CD4-positive, alpha-beta T cell treated with Interleukin-2 at 100 ng/mL for 4 hours (primary cell): ENCODE measurements at regions not wholly inside any gene's neighbourhood (a gene's known extent, or its start where the extent isn't known, plus 50 kb on each side); places are given as distances from the start of the nearest gene placed in this dataset.
A peak's percentile ranks its signal among the peaks of the same experiment; 100 is the strongest.
"Not testable (repeated sequence)": the region's sequence is repeated elsewhere in the genome, so short reads cannot be mapped to it uniquely, and the experiment has no call there.

ENCODE experiments used
- DNase-seq: peaks from one replicate; pipeline ENCODE4 v3.0.0-alpha.2; 2020; ENCODE audit warnings: low spot score

DNA sequence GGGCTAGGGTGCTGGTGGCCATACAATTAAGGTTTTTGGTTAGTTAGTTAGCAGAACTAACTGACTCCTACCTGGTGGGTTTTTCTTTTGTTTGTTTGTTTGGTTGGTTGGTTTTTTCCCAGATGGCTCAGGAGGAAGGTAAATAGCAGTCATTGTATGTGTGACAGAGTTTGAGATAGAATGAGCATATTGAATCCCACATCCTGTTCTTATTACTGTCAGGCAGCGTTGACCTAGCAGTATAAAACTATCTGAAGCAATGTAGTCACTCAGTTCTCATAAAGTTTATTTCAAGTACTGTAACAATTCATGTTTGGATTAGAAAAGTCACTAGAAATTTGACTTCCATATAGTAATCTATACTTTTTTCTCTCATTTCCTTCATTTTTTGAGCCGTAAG, 113.5 kb upstream of the NBPF19 start:
- not testable (repeated sequence) for DNase-seq

DNA sequence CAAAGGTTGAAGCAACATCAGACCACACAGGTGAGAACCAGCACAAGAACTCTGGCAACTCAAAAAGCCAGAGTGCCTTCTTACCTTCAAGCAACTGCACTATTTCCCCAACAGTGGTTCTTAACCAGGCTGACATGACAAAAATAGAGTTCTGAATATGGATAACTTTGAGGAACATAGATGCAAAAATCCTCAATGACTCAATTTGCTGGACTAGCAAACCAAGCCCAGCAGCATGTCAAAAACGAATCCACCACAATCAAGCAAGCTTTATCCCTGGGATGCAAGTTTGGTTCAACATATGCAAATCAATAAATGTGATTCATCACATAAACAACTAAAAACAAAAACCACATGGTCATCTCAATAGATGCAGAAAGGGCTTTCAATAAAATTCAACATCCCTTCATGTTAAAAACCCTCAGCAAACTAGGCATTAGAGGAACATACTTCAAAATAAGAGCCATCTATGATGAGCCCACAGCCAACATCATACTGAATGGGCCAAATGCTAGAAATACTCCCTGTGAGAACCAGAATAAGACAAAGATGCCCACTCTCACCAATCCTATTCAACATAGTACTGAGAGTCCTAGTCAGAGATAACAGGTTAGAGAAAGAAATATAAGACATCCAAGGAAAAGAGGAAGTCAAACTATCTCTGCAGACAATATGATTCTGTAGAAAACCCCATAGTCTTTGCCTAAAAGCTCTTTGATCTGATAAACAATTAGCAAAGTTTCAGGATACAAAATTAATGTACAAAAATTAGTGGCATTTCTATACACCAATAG, 110.5 kb upstream of the NBPF19 start:
- not testable (repeated sequence) for DNase-seq

- DNase-seq = not testable (repeated sequence)
These were observed 108.4 kb upstream of the NBPF19 start for GRCh38 chr1:149366402-149366801.

DNA sequence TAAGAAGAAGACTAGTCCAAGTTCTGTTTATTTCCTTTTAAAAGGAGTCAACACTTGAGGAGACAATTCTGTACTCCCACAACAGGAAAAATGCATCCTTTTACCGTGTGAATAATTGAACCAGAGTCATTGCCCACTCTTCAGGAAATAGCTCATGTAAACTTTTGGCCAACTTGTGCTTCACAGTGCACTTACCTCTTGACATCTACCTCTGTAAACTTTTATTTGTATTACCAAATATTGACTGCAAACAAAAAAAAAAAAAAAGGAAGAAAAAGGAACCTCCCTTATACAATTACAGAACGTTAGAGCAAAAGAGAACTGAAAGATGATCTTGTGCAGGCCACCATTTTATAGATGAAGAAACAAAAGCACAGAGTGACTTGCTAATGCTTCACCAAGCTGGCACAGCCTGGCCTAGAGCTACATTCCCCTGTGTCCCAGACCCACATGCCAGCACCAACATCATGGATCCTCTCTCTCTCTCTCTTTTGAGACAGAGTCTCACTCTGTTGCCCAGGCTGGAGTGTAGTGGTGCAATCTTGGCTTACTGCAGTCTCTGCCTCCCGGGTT, 107.3 kb upstream of the NBPF19 start:
- DNase-seq = not testable (repeated sequence)

DNA sequence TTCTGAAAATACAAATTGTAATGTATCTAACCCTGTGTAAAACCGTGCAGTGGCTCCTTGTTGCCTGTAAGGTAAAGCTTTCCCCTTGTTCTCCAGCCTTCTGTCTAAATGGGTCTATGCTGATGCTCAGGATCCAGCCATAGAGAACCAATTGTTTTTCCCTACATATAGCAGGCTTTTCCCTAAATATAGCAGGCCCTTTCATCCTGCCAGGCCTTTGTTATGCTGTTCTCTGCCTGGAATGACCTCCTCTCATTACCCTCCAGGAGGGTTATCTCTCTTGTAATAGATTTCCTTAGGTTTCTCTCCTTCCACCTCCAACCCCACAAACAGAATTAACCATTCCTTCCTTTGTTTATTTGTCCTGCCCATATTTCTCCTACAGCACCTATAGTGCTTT, 106.5 kb upstream of the NBPF19 start:
- not testable (repeated sequence) for DNase-seq

- DNase-seq = not testable (repeated sequence)
These were observed 105.8 kb upstream of the NBPF19 start for GRCh38 chr1:149369081-149369480.

- not testable (repeated sequence) for DNase-seq
These were observed 102.9 kb upstream of the NBPF19 start for GRCh38 chr1:149371955-149372354.

DNA sequence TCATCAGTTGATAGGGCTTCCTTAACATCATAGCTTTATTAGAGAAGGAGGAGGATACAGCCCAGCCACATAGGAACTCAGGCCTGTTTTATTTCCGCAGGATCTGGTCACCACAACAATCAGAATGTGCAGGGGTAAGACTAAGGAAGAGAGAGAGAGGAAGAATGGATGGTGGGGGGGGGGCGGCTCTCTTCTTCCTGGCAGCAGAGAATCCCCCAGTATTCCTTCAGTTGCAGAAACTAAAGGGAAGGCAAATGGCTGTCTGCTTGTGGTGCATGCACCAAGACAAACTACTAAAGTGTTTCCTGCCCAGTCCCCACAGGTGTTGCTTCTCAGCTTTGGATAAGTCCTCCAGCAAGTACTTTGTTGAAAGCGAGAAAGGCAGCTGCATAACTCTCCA, 96.4 kb upstream of the NBPF19 start:
- not testable (repeated sequence) for DNase-seq

GRCh38 chr1:149390173-149390926, 84.5 kb upstream of the NBPF19 start:
- peak; percentile 44 for DNase-seq

GRCh38 chr1:149390931-149391330, 83.9 kb upstream of the NBPF19 start:
- DNase-seq = not testable (repeated sequence)

- not testable (repeated sequence) for DNase-seq
These were observed 79.0 kb upstream of the NBPF19 start for GRCh38 chr1:149395802-149396201.

- DNase-seq = not testable (repeated sequence)
These were observed 76.3 kb upstream of the NBPF19 start for GRCh38 chr1:149398527-149398926.

GRCh38 chr1:149408404-149408803, 66.4 kb upstream of the NBPF19 start:
- DNase-seq = not testable (repeated sequence)

DNA sequence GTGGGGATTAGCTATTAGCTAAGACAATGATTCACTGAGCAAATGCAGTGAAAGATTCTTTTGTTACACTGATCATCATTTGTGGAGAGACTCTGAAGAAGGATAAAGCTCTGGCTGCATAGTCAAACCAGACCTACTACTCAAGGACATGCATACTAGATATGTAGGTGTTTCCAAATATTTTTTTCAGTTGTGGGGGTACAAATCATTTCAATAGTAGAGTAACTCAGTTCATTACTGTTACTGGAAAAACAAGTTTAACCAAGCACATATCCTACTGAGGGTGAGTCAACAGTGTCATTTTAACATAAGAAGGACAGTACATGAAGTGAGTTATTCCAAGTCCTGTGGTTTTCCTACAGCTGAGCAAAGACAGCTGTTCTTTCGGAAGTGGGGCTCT, 59.5 kb upstream of the NBPF19 start:
- DNase-seq = not testable (repeated sequence)

DNA sequence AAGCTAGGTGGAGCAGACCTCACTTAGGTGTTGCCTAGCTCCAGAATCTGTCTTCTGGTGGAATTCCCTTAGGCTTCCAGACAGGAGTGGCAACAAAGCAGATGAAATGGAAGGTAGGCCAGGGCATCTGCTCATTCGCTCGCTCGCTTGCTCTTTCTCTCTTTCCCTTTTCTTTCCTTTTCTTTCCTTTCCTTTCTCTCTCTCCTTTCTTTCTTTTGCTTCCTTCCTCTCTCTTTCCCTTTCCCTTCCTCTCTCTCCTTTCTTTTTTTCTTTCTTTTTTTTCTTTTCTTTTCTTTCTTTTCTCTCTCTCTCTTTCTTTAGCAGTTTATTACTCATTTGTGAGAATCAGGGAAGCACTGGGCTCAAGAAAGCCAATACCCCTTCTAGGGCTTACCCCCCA, 56.1 kb upstream of the NBPF19 start:
- DNase-seq = not testable (repeated sequence)

DNA sequence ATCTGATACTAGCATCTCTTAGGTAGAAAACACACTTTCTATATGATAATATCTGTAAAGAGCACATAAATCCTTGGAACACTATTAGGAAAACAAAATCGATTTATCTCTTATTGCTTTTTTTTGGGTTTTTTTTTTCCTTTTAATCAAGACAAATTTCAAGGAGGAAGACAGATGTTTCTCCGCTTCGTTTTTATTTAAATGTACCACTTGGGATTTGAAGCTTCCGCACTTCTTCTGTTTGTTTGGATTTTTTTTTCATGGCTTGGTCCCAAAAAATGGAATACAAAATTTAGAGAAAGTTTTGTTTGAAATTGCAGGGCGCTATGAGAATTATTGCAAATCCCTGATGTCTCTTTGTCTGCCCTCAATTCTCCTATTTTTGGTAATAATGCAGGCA, 51.7 kb upstream of the NBPF19 start:
- DNase-seq = not testable (repeated sequence)
